Peyer's patch (tissue), 4 donors: ENCODE measurements at regions not wholly inside any gene's neighbourhood (a gene's known extent, or its start where the extent isn't known, plus 50 kb on each side); places are given as distances from the start of the nearest gene placed in this dataset.

Source experiments
- DNase-seq, 3 donors: peaks; one replicate each; pipeline ENCODE4 v3.0.0-alpha.2; 2017 to 2019
- H3K27ac ChIP-seq, 4 donors: fragments of 200-600 bp; sonication (generic); one replicate each; pipeline ENCODE4 v1.5.1; 2016 to 2019
- H3K27me3 ChIP-seq, 2 donors: fragments of 200-600 bp; sonication (generic); one replicate each; pipeline ENCODE4 v1.5.1; 2019
- H3K36me3 ChIP-seq, 3 donors: fragments of 200-600 bp; sonication (generic); one replicate each; pipeline ENCODE4 v1.5.1; 2016 to 2019
- H3K4me1 ChIP-seq, 4 donors: fragments of 200-600 bp; sonication (generic); one replicate each; pipeline ENCODE4 v1.5.1; 2016 to 2019
- H3K4me3 ChIP-seq, 4 donors: fragments of 200-600 bp; sonication (generic); 1 replicate in 3 of 4; 2 replicates in 1 of 4; pipeline ENCODE4 v1.5.1; 2016 to 2019; ENCODE audit warnings: mild to moderate bottlenecking in 1 of 4
- H3K9me3 ChIP-seq, 4 donors: fragments of 200-600 bp; sonication (generic); one replicate each; pipeline ENCODE4 v1.5.1; 2016 to 2019; ENCODE audit warnings: mild to moderate bottlenecking in 1 of 4
- CTCF ChIP-seq, 6 experiments: fragments of 450-650 bp in 4 of 6; fragments of 200-600 bp in 2 of 6; sonication (generic) in 1 of 6; IDR thresholded peaks; one replicate each; pipeline ENCODE4 v1.5.1; 2017 to 2019; ENCODE audit warnings: antibody characterized with exemption in 6 of 6, mild to moderate bottlenecking in 3 of 6, moderate library complexity in 1 of 6
- POLR2A ChIP-seq, 2 donors: fragments of 450-650 bp; IDR thresholded peaks; one replicate each; pipeline ENCODE4 v1.5.1; 2017; ENCODE audit warnings: antibody characterized with exemption in 2 of 2, mild to moderate bottlenecking in 2 of 2, moderate library complexity in 2 of 2

DNA sequence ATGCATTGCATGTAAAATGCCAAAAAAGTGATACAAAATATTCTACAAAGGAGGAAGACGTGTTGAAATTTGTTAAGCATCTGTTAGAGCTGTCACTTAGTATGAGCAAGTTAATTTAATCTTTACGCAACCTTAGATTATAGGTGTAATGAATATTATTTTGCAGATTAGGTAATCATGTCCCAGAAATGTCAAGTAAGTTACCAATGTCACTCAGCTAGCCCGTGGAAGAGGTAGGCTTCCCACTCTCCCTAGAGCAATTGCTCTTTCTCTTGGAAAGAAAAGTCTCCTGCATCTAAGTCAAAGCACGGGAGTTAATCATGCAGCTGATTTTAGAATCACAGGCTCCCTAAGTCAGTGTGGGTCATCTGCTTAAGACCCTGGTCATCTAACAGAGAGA is 830.4 kb upstream of the IGFBP3 start:
- H3K36me3 ChIP-seq: no peaks in the 10 kb centered on the region
- no peaks in the 10 kb centered on the region for H3K4me1 ChIP-seq
- H3K27ac ChIP-seq: no peak overlapping the region
- no peak overlapping the region for H3K4me3 ChIP-seq
- no peak for DNase-seq
- TF ChIP-seq CTCF (IDR thresholded peaks at IDR 0.05) (no peak), POLR2A (IDR thresholded peaks at IDR 0.05) (no peak)
- no peaks in the 10 kb centered on the region for H3K27me3 ChIP-seq
- no peaks in the 10 kb centered on the region for H3K9me3 ChIP-seq

- TF ChIP-seq CTCF (IDR thresholded peaks at IDR 0.05) (no peak), POLR2A (IDR thresholded peaks at IDR 0.05) (no peak)
- no peaks in the 10 kb centered on the region for H3K36me3 ChIP-seq
- no peaks in the 10 kb centered on the region for H3K4me1 ChIP-seq
- no peaks in the 10 kb centered on the region for H3K27me3 ChIP-seq
- no peak overlapping the region for H3K27ac ChIP-seq
- H3K4me3 ChIP-seq: no peak overlapping the region
- no peaks in the 10 kb centered on the region for H3K9me3 ChIP-seq
- no peak for DNase-seq
Observed at GRCh38 chr7:46750321-46750865, 829.3 kb upstream of the IGFBP3 start.

- no peaks in the 10 kb centered on the region for H3K4me1 ChIP-seq
- no peak for DNase-seq
- H3K27ac ChIP-seq: no peak overlapping the region
- no peaks in the 10 kb centered on the region for H3K27me3 ChIP-seq
- H3K36me3 ChIP-seq: no peaks in the 10 kb centered on the region
- no peaks in the 10 kb centered on the region for H3K9me3 ChIP-seq
- TF ChIP-seq CTCF (IDR thresholded peaks at IDR 0.05) (no peak), POLR2A (IDR thresholded peaks at IDR 0.05) (no peak)
- H3K4me3 ChIP-seq: no peak overlapping the region
Observed at GRCh38 chr7:46747869-46748576, 827.0 kb upstream of the IGFBP3 start.

DNA sequence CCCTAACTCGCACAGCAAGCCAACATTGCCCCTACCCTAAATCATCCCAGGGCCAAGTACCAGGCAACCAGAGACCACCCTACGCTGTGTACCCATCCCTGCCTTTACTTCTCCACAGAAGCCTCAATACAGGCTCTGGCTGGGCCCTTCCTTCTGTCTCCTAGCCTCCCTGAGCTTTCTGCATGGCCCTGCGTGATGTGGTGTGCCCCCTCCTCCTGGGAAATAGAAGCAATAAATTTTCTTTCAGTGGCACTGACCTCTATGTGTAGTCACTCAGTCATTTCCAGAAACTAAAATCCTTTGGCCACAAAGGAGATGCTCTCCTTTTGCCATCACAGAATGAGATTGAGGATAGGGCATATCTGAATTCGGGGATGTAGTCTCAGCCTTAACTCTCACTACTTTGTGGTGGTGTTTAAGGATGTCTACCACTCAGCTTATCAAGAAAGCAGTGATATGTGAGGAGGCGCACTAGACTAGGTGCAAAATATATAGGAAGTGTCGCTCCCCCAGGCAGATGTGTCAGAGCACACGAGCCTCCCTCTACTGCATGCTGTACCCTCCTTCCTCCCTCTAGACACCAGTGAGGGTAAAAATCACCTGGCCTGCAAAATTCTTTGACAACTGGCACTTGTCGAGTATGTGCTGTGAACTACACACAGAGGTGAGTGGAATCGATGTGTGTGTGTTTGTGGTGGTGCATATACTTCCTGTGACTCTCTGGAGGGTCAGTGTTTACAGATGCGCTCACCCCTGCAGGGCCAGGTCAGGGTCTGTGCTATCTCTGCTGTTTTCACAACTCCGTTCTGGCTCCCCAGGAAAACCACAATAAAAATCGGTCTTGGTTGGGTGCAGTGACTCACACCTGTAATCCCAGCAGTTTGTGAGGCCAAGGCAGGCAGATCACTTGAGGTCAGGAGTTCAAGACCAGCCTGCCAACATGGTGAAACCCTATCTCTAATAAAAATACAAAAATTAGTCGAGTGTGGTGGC is 825.9 kb upstream of the IGFBP3 start:
- Histone ChIP-seq H3K4me1 (no peaks in the 10 kb centered on the region), H3K36me3 (no peaks in the 10 kb centered on the region), H3K9me3 (no peaks in the 10 kb centered on the region), H3K27ac (no peak overlapping the region), H3K27me3 (no peaks in the 10 kb centered on the region), H3K4me3 (no peak overlapping the region)
- DNase-seq: no peak
- no peak for TF ChIP-seq POLR2A (IDR thresholded peaks at IDR 0.05)
- TF ChIP-seq CTCF (IDR thresholded peaks at IDR 0.05): no peak

GRCh38 chr7:46745707-46746090 is 824.6 kb upstream of the IGFBP3 start:
- H3K27me3 ChIP-seq: no peaks in the 10 kb centered on the region
- H3K4me3 ChIP-seq: no peak overlapping the region
- H3K4me1 ChIP-seq: no peaks in the 10 kb centered on the region
- H3K36me3 ChIP-seq: no peaks in the 10 kb centered on the region
- no peaks in the 10 kb centered on the region for H3K9me3 ChIP-seq
- TF ChIP-seq CTCF (IDR thresholded peaks at IDR 0.05) (peak in 1 of 6 experiments; percentile 14), POLR2A (IDR thresholded peaks at IDR 0.05) (no peak)
- DNase-seq: no peak
- H3K27ac ChIP-seq: no peak overlapping the region
